Hepatocyte (in vitro differentiated cells): ENCODE measurements at regions not wholly inside any gene's neighbourhood (a gene's known extent, or its start where the extent isn't known, plus 50 kb on each side); places are given as distances from the start of the nearest gene placed in this dataset.

Source experiments
- DNase-seq: peaks from one replicate; pipeline ENCODE4 v3.0.0-alpha.2; 2016; ENCODE audit warnings: low spot score
- H2AFZ ChIP-seq: fragments of 200-600 bp; sonication (generic); 2 replicates; pipeline ENCODE4 v1.6.0; 2016; ENCODE audit warnings: antibody characterized with exemption, mild to moderate bottlenecking
- H3K27ac ChIP-seq: fragments of 200-600 bp; sonication (generic); 2 replicates; pipeline ENCODE4 v1.5.1; 2016; ENCODE audit warnings: mild to moderate bottlenecking
- H3K27me3 ChIP-seq: fragments of 200-600 bp; sonication (generic); 2 replicates; pipeline ENCODE4 v1.6.1; 2016
- H3K36me3 ChIP-seq: fragments of 200-600 bp; sonication (generic); replicated peaks from 2 replicates; pipeline ENCODE4 v1.5.1; 2016; ENCODE audit warnings: low read depth; ENCODE audit not compliant: insufficient read depth
- H3K4me1 ChIP-seq: fragments of 200-600 bp; sonication (generic); 2 replicates; pipeline ENCODE4 v1.5.1; 2016; ENCODE audit warnings: mild to moderate bottlenecking, moderate library complexity; ENCODE audit not compliant: insufficient read depth
- H3K4me2 ChIP-seq: fragments of 200-600 bp; sonication (generic); 2 replicates; pipeline ENCODE4 v1.6.0; 2016
- H3K4me3 ChIP-seq: fragments of 200-600 bp; sonication (generic); 2 replicates; pipeline ENCODE4 v1.5.1; 2016; ENCODE audit warnings: mild to moderate bottlenecking
- H3K79me2 ChIP-seq: fragments of 200-600 bp; sonication (generic); 2 replicates; pipeline ENCODE4 v1.6.0; 2017; ENCODE audit warnings: mild to moderate bottlenecking
- H3K9me2 ChIP-seq: fragments of 200-600 bp; sonication (generic); replicated peaks from 2 replicates; pipeline ENCODE4 v1.6.0; 2017; ENCODE audit warnings: mild to moderate bottlenecking; ENCODE audit not compliant: insufficient read depth
- H3K9me3 ChIP-seq: fragments of 200-600 bp; sonication (generic); 2 replicates; pipeline ENCODE4 v1.5.1; 2016; ENCODE audit warnings: low read depth, mild to moderate bottlenecking
- H4K20me1 ChIP-seq: fragments of 200-600 bp; sonication (generic); 2 replicates; pipeline ENCODE4 v1.6.0; 2016; ENCODE audit warnings: mild to moderate bottlenecking; ENCODE audit not compliant: insufficient read depth, poor library complexity, severe bottlenecking
- CTCF ChIP-seq: fragments of 200-600 bp; sonication (generic); IDR thresholded peaks from 2 replicates; pipeline ENCODE4 v1.5.1; 2016; ENCODE audit warnings: antibody characterized with exemption, mild to moderate bottlenecking; ENCODE audit not compliant: poor library complexity
- EZH2 ChIP-seq: fragments of 200-600 bp; sonication (generic); IDR thresholded peaks from 2 replicates; pipeline ENCODE4 v1.6.1; 2016; ENCODE audit warnings: antibody characterized with exemption, mild to moderate bottlenecking, borderline replicate concordance
- EZH2phosphoT487 ChIP-seq: fragments of 200-600 bp; sonication (generic); IDR thresholded peaks from one replicate; pipeline ENCODE4 v1.6.1; 2018; ENCODE audit warnings: antibody characterized with exemption, mild to moderate bottlenecking, low read depth, moderate library complexity; ENCODE audit not compliant: unreplicated experiment, severe bottlenecking
- WGBS: methylation state at CpG from one replicate; pipeline ENCODE4 v1.1.6; 2016; ENCODE audit warnings: low lambda C conversion rate; ENCODE audit errors: missing lambda C conversion rate; 5-methylcytosine and 5-hydroxymethylcytosine counted together

GRCh38 chr7:11319491-11320274 is 346.0 kb downstream of the PHF14 start:
- no peaks in the 10 kb centered on the region for H3K9me3 ChIP-seq
- H3K27ac ChIP-seq: no peak overlapping the region
- no peak overlapping the region for H3K4me2 ChIP-seq
- no peaks in the 10 kb centered on the region for H3K4me1 ChIP-seq
- 95% methylated on average over 1 of the region's 1 CpG for WGBS
- no peaks in the 10 kb centered on the region for H3K79me2 ChIP-seq
- TF ChIP-seq EZH2 (no peak), EZH2phosphoT487 (no peak), CTCF (no peak)
- H3K4me3 ChIP-seq: no peak overlapping the region
- H4K20me1 ChIP-seq: no peaks in the 10 kb centered on the region
- H3K36me3 ChIP-seq: no peaks in the 10 kb centered on the region
- H3K27me3 ChIP-seq: no peaks in the 10 kb centered on the region
- no peak overlapping the region for H2AFZ ChIP-seq
- H3K9me2 ChIP-seq: no peaks in the 10 kb centered on the region
- DNase-seq: no peak
